Colonic mucosa (tissue), 4 donors: ENCODE measurements at regions not wholly inside any gene's neighbourhood (a gene's known extent, or its start where the extent isn't known, plus 50 kb on each side); places are given as distances from the start of the nearest gene placed in this dataset.

Experiments
- DNase-seq: peaks from one replicate; pipeline ENCODE4 v3.0.0-alpha.2; 2020
- H3K27ac ChIP-seq: fragments of 200-600 bp; one replicate; pipeline ENCODE4 v1.8.0; 2021
- H3K27me3 ChIP-seq: fragments of 200-600 bp; one replicate; pipeline ENCODE4 v1.8.0; 2021
- H3K36me3 ChIP-seq: fragments of 200-600 bp; one replicate; pipeline ENCODE4 v1.8.0; 2021
- H3K4me1 ChIP-seq: fragments of 200-600 bp; one replicate; pipeline ENCODE4 v1.8.0; 2021; ENCODE audit warnings: mild to moderate bottlenecking
- H3K4me3 ChIP-seq: fragments of 200-600 bp; one replicate; pipeline ENCODE4 v1.8.0; 2021
- H3K9ac ChIP-seq, 2 donors: one replicate each; pipeline ENCODE4 v1.7.0; 2013; ENCODE audit warnings: control low read depth in 2 of 2, low read depth in 2 of 2, low read length in 2 of 2
- H3K9me3 ChIP-seq: fragments of 200-600 bp; one replicate; pipeline ENCODE4 v1.8.0; 2021
- CTCF ChIP-seq: fragments of 200-600 bp; IDR thresholded peaks from one replicate; pipeline ENCODE4 v1.8.0; 2022; ENCODE audit warnings: antibody characterized with exemption, mild to moderate bottlenecking
- intact Hi-C: fragments of 100-400 bp; cut with DNase I; formaldehyde crosslinking; loops from one replicate; pipeline ENCODE4 v1.14.1; 2022
- donor health status: healthy.
- donor health status: DM: no; HTN: no; CAD: no.
- donor health status: DM: no; HTN: no; CAD: no.

GRCh38 chr6:140987364-140988155 lies 1145.2 kb upstream of the GJE1 start:
- no peaks in the 10 kb centered on the region for H3K9me3 ChIP-seq
- no peak for TF ChIP-seq CTCF
- H3K4me3 ChIP-seq = no peak overlapping the region
- intact Hi-C loops = no loop called here
- H3K36me3 ChIP-seq = no peaks in the 10 kb centered on the region
- no peak for DNase-seq
- H3K27me3 ChIP-seq = no peaks in the 10 kb centered on the region
- H3K4me1 ChIP-seq = no peaks in the 10 kb centered on the region
- H3K27ac ChIP-seq = no peak overlapping the region
- H3K9ac ChIP-seq = no peak overlapping the region

- H3K9ac ChIP-seq = no peak overlapping the region
- H3K36me3 ChIP-seq = no peaks in the 10 kb centered on the region
- H3K4me3 ChIP-seq = no peak overlapping the region
- intact Hi-C loops = no loop called here
- H3K27me3 ChIP-seq = no peaks in the 10 kb centered on the region
- DNase-seq = no peak
- no peaks in the 10 kb centered on the region for H3K9me3 ChIP-seq
- TF ChIP-seq CTCF = no peak
- no peaks in the 10 kb centered on the region for H3K4me1 ChIP-seq
- no peak overlapping the region for H3K27ac ChIP-seq
Observed at GRCh38 chr6:140985679-140986275, 1146.9 kb upstream of the GJE1 start.

- no peaks in the 10 kb centered on the region for H3K4me1 ChIP-seq
- no peaks in the 10 kb centered on the region for H3K9me3 ChIP-seq
- no peaks in the 10 kb centered on the region for H3K36me3 ChIP-seq
- no peaks in the 10 kb centered on the region for H3K27me3 ChIP-seq
- no peak for DNase-seq
- intact Hi-C loops = no loop called here
- H3K9ac ChIP-seq = no peak overlapping the region
- no peak overlapping the region for H3K4me3 ChIP-seq
- no peak for TF ChIP-seq CTCF
- no peak overlapping the region for H3K27ac ChIP-seq
Observed at GRCh38 chr6:140980265-140980887, 1152.3 kb upstream of the GJE1 start.

- DNase-seq = no peak
- no peak overlapping the region for H3K4me3 ChIP-seq
- H3K27me3 ChIP-seq = no peaks in the 10 kb centered on the region
- H3K9me3 ChIP-seq = no peaks in the 10 kb centered on the region
- no peak overlapping the region for H3K9ac ChIP-seq
- no peak for TF ChIP-seq CTCF
- H3K27ac ChIP-seq = no peak overlapping the region
- no peaks in the 10 kb centered on the region for H3K4me1 ChIP-seq
- H3K36me3 ChIP-seq = no peaks in the 10 kb centered on the region
- intact Hi-C loops = no loop called here
Observed at GRCh38 chr6:140979642-140980091, 1153.1 kb upstream of the GJE1 start.

- Histone ChIP-seq H3K9ac (no peak overlapping the region), H3K4me3 (no peak overlapping the region), H3K36me3 (no peaks in the 10 kb centered on the region), H3K4me1 (no peaks in the 10 kb centered on the region), H3K9me3 (no peaks in the 10 kb centered on the region), H3K27ac (no peak overlapping the region), H3K27me3 (no peaks in the 10 kb centered on the region)
- intact Hi-C loops = no loop called here
- TF ChIP-seq CTCF = no peak
- DNase-seq = no peak
Observed at GRCh38 chr6:140977403-140977802, 1155.3 kb upstream of the GJE1 start.
